ENCODE measurements at regions not wholly inside any gene's neighbourhood (a gene's known extent, or its start where the extent isn't known, plus 50 kb on each side); places are given as distances from the start of the nearest gene placed in this dataset.

- H3K9me3 ChIP-seq, result no peaks in the 10 kb centered on the region
- H3K27ac ChIP-seq, result no peak overlapping the region
- H3K36me3 ChIP-seq, result no peaks in the 10 kb centered on the region
- no peaks in the 10 kb centered on the region for H3K27me3 ChIP-seq (replicated peaks; ENCODE audit: insufficient read depth)
- DNase-seq (ENCODE audit: low spot score) (no peak), ATAC-seq (ENCODE audit: insufficient number of reproducible peaks, low FRiP score, low read depth) (no peak)
- no peaks in the 10 kb centered on the region for H3K4me1 ChIP-seq (ENCODE audit: control insufficient read depth in 1 of 2, low read depth in 2 of 2)
- TF ChIP-seq CTCF (IDR thresholded peaks at IDR 0.05), result no peak
- H3K4me3 ChIP-seq, result no peak overlapping the region
These were observed 440.9 kb upstream of the CCDC54 start for GRCh38 chr3:106936337-106936736.

- H3K4me1 ChIP-seq (ENCODE audit: control insufficient read depth in 1 of 2, low read depth in 2 of 2), result peaks cover 0 to 6% of the 10 kb centered on the region in 2 donors
- TF ChIP-seq CTCF (IDR thresholded peaks at IDR 0.05), result no peak
- ATAC-seq (ENCODE audit: insufficient number of reproducible peaks, low FRiP score, low read depth), result no peak
- H3K4me3 ChIP-seq, result no peak overlapping the region
- no peak overlapping the region for H3K27ac ChIP-seq
- no peaks in the 10 kb centered on the region for H3K27me3 ChIP-seq (replicated peaks; ENCODE audit: insufficient read depth)
- H3K9me3 ChIP-seq, result no peaks in the 10 kb centered on the region
- H3K36me3 ChIP-seq, result no peaks in the 10 kb centered on the region
- no peak for DNase-seq (ENCODE audit: low spot score)
These were observed 435.2 kb upstream of the CCDC54 start for GRCh38 chr3:106942051-106942450.

- H3K9me3 ChIP-seq, result no peaks in the 10 kb centered on the region
- no peaks in the 10 kb centered on the region for H3K27me3 ChIP-seq (replicated peaks; ENCODE audit: insufficient read depth)
- no peaks in the 10 kb centered on the region for H3K36me3 ChIP-seq
- no peak overlapping the region for H3K27ac ChIP-seq
- no peak for ATAC-seq (ENCODE audit: insufficient number of reproducible peaks, low FRiP score, low read depth)
- peaks cover 0 to 6% of the 10 kb centered on the region in 2 donors for H3K4me1 ChIP-seq (ENCODE audit: control insufficient read depth in 1 of 2, low read depth in 2 of 2)
- no peak for DNase-seq (ENCODE audit: low spot score)
- H3K4me3 ChIP-seq, result no peak overlapping the region
- no peak for TF ChIP-seq CTCF (IDR thresholded peaks at IDR 0.05)
These were observed 434.2 kb upstream of the CCDC54 start for GRCh38 chr3:106943071-106943470.

- DNase-seq (ENCODE audit: low spot score), result no peak
- H3K4me1 ChIP-seq (ENCODE audit: control insufficient read depth in 1 of 2, low read depth in 2 of 2), result peaks cover 0 to 6% of the 10 kb centered on the region in 2 donors
- ATAC-seq (ENCODE audit: insufficient number of reproducible peaks, low FRiP score, low read depth), result no peak
These were observed 431.8 kb upstream of the CCDC54 start for GRCh38 chr3:106945435-106945834.

GRCh38 chr3:106946866-106947265, 430.4 kb upstream of the CCDC54 start:
- ATAC-seq (ENCODE audit: insufficient number of reproducible peaks, low FRiP score, low read depth) (no peak), DNase-seq (ENCODE audit: low spot score) (no peak)
- Histone ChIP-seq H3K27ac (no peak overlapping the region), H3K9me3 (no peaks in the 10 kb centered on the region), H3K4me3 (no peak overlapping the region), H3K36me3 (no peaks in the 10 kb centered on the region), H3K4me1 (ENCODE audit: control insufficient read depth in 1 of 2, low read depth in 2 of 2) (peaks cover 0 to 6% of the 10 kb centered on the region in 2 donors), H3K27me3 (replicated peaks; ENCODE audit: insufficient read depth) (no peaks in the 10 kb centered on the region)
- no peak for TF ChIP-seq CTCF (IDR thresholded peaks at IDR 0.05)

More at GRCh38 chr3:106945435-106945834, 431.8 kb upstream of the CCDC54 start:
- H3K27me3 ChIP-seq (replicated peaks; ENCODE audit: insufficient read depth), result no peaks in the 10 kb centered on the region
- no peak for TF ChIP-seq CTCF (IDR thresholded peaks at IDR 0.05)
- H3K27ac ChIP-seq, result no peak overlapping the region
- no peaks in the 10 kb centered on the region for H3K36me3 ChIP-seq
- no peaks in the 10 kb centered on the region for H3K9me3 ChIP-seq
- no peak overlapping the region for H3K4me3 ChIP-seq
